Upper lobe of left lung (tissue), 4 donors: ENCODE measurements at regions not wholly inside any gene's neighbourhood (a gene's known extent, or its start where the extent isn't known, plus 50 kb on each side); places are given as distances from the start of the nearest gene placed in this dataset.

ENCODE experiments used
- CTCF ChIP-seq, 6 experiments: fragments of 450-650 bp in 4 of 6; fragments of 200-600 bp in 2 of 6; sonication (generic) in 2 of 6; IDR thresholded peaks; one replicate each; pipeline ENCODE4 v1.5.1; 2016 to 2019; ENCODE audit warnings: antibody characterized with exemption in 6 of 6
- EP300 ChIP-seq, 4 donors: sonication (generic); formaldehyde crosslinking; IDR thresholded peaks; one replicate each; pipeline ENCODE4 v1.5.1; 2017; ENCODE audit warnings: antibody characterized with exemption in 4 of 4, control low read depth in 2 of 4
- POLR2AphosphoS5 ChIP-seq, 2 donors: sonication (generic); formaldehyde crosslinking; IDR thresholded peaks; one replicate each; pipeline ENCODE4 v1.5.1; 2017; ENCODE audit warnings: antibody characterized with exemption in 2 of 2

GRCh38 chr3:63228087-63228486 lies 50.0 kb upstream of the SYNPR start:
- TF ChIP-seq EP300 (IDR thresholded peaks at IDR 0.05): no peak
- TF ChIP-seq CTCF (IDR thresholded peaks at IDR 0.05): no peak
- TF ChIP-seq POLR2AphosphoS5 (IDR thresholded peaks at IDR 0.05): no peak
